Globus pallidus (tissue), 1 donor: ENCODE measurements at regions not wholly inside any gene's neighbourhood (a gene's known extent, or its start where the extent isn't known, plus 50 kb on each side); places are given as distances from the start of the nearest gene placed in this dataset.
"Not testable (repeated sequence)": the region's sequence is repeated elsewhere in the genome, so short reads cannot be mapped to it uniquely, and the experiment has no call there.

Source experiments
- DNase-seq: peaks from one replicate; pipeline ENCODE4 v3.0.0-alpha.2; 2015; ENCODE audit warnings: low spot score

GRCh38 chr20:7171911-7172310 is 404.4 kb downstream of the BMP2 start:
- no peak for DNase-seq

- DNase-seq: no peak
These were observed 407.1 kb downstream of the BMP2 start for GRCh38 chr20:7174554-7174953.

- DNase-seq: not testable (repeated sequence)
These were observed 408.3 kb downstream of the BMP2 start for GRCh38 chr20:7175827-7176226.

GRCh38 chr20:7178004-7178403 is 410.5 kb downstream of the BMP2 start:
- no peak for DNase-seq

GRCh38 chr20:7180256-7181045 is 413.0 kb downstream of the BMP2 start:
- DNase-seq: no peak

- DNase-seq: no peak
These were observed 421.7 kb downstream of the BMP2 start for GRCh38 chr20:7189231-7189630.

GRCh38 chr20:7193681-7194080 is 426.2 kb downstream of the BMP2 start:
- DNase-seq: no peak

- DNase-seq: peak; percentile 2
These were observed 428.2 kb downstream of the BMP2 start for GRCh38 chr20:7195704-7196103.

GRCh38 chr20:7196481-7196880 is 429.0 kb downstream of the BMP2 start:
- DNase-seq: no peak

GRCh38 chr20:7199861-7200260 is 432.4 kb downstream of the BMP2 start:
- DNase-seq: no peak

GRCh38 chr20:7207186-7207798 is 439.8 kb downstream of the BMP2 start:
- DNase-seq: no peak

GRCh38 chr20:7210910-7211309 is 443.4 kb downstream of the BMP2 start:
- no peak for DNase-seq

GRCh38 chr20:7214081-7214740 is 446.7 kb downstream of the BMP2 start:
- DNase-seq: no peak

- no peak for DNase-seq
These were observed 450.1 kb downstream of the BMP2 start for GRCh38 chr20:7217606-7218005.

GRCh38 chr20:7220755-7221154 is 453.3 kb downstream of the BMP2 start:
- no peak for DNase-seq

- no peak for DNase-seq
These were observed 458.7 kb downstream of the BMP2 start for GRCh38 chr20:7226156-7226555.

- DNase-seq: no peak
These were observed 463.8 kb downstream of the BMP2 start for GRCh38 chr20:7231303-7231702.

GRCh38 chr20:7232796-7233195 is 465.3 kb downstream of the BMP2 start:
- DNase-seq: no peak

GRCh38 chr20:7237251-7237650 is 469.8 kb downstream of the BMP2 start:
- DNase-seq: no peak

- no peak for DNase-seq
These were observed 473.0 kb downstream of the BMP2 start for GRCh38 chr20:7240490-7240889.

- no peak for DNase-seq
These were observed 481.1 kb downstream of the BMP2 start for GRCh38 chr20:7248281-7249201.

GRCh38 chr20:7250337-7250736 is 482.9 kb downstream of the BMP2 start:
- no peak for DNase-seq
